HG03196 (cell line): ENCODE measurements at regions not wholly inside any gene's neighbourhood (a gene's known extent, or its start where the extent isn't known, plus 50 kb on each side); places are given as distances from the start of the nearest gene placed in this dataset.
A peak's percentile ranks its signal among the peaks of the same experiment; 100 is the strongest.

ENCODE experiments used
- ATAC-seq: cut with Tn5 transposase; IDR thresholded peaks from one replicate; pipeline ENCODE4 v1.9.1; 2021; ENCODE audit not compliant: unreplicated experiment

- no peak for ATAC-seq
Observed at GRCh38 chr13:97134364-97135095, 87.6 kb upstream of the MBNL2 start.

DNA sequence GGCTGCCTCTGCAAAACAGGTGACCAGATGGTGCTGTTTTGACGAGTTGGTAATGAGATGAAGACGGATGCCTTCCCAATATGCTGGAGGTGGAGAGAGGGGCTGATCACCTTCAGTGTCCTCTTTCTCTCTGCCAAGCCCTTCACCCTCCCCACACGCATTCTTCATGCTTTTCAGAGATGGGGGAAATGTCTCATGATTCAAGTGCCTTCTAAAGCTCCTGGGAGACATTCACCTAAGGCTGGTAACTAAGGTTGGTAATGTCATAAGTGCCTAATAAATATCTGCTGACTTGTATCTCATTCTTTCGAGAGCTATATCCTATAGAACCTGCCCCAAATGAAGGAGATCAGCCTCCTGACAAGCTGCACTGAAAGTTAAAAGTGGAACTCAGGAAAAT, 86.2 kb upstream of the MBNL2 start:
- ATAC-seq: no peak

- no peak for ATAC-seq
Observed at GRCh38 chr13:97136418-97136817, 85.7 kb upstream of the MBNL2 start.

DNA sequence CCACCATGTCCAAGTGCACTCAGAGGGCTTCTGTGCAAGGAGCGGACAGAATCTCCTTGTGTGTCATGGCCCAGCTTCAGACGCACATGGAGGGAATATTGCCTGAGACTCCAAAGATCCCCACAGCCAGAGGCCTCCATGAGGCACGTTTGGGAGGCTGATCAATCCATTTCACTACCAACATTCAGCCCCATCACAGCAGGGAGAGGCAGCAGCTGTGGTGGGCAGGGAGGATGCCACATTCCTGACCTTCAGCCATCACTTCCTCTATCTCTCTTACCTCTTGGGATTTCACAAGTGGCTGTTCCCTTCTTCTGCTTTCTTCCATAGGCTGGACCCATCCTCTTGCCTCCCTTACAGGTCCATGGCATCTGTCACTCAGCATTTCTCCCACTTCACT, 82.4 kb upstream of the MBNL2 start:
- ATAC-seq: no peak

DNA sequence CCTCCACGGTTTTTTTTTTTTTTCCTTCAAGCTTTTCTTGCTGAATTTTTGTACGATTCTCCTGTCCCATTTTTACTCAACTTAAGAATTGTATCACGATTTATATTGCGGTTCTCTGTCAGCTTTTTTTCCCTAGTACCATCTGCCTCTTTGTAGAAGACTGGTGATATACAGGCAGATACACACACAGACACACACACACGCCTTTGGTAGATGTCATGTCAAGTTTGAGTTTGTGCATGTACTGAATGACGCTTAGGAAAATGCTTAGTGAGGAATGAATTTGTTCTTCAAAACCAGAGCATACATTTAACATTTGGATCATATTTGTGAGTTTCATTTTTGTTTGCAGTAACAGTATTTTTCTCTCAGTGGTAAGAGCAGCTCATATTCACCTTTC, 82.0 kb upstream of the MBNL2 start:
- ATAC-seq: no peak

GRCh38 chr13:97140611-97141010, 81.5 kb upstream of the MBNL2 start:
- ATAC-seq: no peak

DNA sequence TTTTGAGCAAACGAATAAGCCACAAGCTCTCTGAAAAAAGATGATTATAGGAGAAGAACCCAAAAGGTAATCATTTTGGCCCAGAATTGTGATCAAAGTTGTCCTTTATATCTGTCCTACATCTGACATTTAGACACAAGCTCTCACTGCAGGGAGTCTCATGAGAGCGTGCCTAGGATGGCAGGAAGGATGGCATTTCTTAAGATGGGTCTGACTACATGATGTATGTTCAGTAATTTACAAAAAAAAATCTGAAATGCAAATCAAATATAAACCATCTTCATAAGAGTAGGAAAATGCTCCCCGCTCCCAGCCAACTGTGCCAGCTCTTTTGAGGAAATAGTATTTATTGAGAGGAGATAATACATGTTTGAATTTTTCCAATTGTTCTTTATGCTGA, 81.0 kb upstream of the MBNL2 start:
- ATAC-seq: no peak

DNA sequence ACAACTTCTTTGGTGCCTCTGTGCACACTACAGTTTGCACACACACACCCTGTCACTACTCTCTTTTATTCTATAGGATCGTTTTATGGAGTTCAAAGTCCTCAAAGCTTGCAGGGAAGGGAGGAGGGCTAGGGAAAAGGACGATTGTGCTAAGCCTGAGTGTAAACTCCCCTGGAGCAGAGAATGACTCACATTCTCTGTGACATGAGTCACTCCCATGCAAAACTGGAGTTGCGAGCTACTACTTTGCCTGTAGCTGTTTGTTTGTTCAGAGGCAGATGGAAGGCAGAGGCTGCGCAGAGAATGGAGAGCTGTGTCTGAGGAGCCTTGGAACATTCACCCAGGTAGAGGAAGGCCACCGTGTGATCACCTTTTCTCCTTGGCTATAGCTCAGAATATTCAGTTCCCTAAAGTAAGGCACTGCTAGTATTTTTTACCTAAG, 80.5 kb upstream of the MBNL2 start:
- peak; percentile 97 for ATAC-seq

DNA sequence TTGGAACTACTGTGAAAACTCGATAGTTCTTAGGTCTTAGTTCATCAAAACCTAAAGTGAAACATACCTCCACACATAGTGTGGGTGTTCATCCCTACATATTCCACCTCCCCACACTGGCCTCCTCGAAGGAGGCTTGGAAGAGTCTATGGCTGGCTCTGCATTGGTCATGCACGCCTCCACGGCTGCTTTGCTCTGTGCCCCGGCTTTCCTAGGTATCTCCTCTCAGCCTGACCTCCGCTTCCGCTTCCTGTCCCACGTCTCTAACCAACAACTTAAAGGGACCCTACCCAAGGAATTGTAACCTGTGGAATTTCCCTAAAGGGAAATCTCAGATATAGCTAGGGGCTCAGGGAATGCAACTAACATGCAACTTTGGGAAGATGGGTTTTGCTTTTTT, 79.7 kb upstream of the MBNL2 start:
- ATAC-seq: no peak

GRCh38 chr13:97145057-97145456, 77.1 kb upstream of the MBNL2 start:
- ATAC-seq: no peak

- no peak for ATAC-seq
Observed at GRCh38 chr13:97148894-97149293, 73.2 kb upstream of the MBNL2 start.

DNA sequence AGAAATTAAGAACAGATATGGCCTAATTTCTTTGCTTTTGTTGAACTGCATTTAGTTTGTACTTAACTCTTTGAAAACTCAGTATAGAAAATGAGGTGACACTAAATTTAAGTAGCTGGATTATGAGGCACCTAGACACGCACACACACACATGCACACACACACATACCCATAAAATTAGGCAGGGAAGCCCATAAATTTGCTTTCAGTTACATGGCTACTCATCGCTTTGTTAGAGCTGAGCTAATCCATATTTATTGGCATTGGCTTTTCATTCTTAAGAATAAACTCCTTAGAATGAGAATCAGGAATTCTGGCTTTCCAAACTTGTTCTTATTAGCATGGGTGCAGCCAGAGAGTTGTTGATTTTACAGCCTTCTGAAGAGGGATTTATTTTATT, 61.7 kb upstream of the MBNL2 start:
- no peak for ATAC-seq

GRCh38 chr13:97161582-97162231, 60.4 kb upstream of the MBNL2 start:
- no peak for ATAC-seq

DNA sequence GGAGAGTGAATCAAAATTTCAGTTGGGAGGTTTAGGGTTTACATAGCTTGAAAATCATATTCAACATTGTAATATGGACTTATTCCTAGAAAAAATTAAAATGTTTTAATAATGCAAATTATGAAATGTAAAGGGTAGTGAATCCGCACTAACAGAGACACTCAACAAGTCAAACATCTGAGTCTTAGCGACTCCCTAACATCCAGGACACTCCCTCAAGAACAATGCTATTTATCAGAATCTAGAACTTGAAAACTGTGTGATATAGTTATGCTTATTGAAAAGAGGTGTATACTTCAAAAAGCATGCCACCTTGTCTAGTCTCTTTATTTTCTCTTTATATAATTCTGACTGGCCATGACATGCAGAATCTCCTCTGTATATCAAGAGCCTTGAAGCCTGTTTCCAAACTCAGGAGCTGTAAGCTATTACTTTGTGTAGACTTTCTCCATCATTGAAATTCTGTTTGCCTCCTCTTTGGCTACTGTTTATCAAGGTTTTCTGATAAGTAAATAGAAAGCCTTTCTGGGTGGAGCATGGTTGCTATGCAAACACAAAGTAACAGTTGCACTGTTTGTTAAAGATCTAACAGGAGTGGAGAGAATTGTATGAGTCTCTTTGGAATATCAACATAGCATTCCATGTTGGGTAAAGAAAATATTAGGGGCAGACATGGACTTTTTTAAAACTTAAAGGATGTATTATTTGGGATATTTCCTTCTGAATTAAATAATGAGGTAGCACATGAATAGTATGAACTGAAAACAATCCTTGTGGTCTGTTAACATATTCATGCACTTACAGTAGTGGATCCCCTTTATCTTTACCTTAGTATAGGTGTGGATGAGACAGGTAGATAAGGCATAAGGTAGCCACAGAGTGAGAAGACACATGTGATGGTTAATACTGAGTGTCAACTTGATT, 56.4 kb upstream of the MBNL2 start:
- no peak for ATAC-seq

GRCh38 chr13:97171136-97171535, 51.0 kb upstream of the MBNL2 start:
- no peak for ATAC-seq
